Lower lobe of right lung (tissue), 2 donors: ENCODE measurements at regions not wholly inside any gene's neighbourhood (a gene's known extent, or its start where the extent isn't known, plus 50 kb on each side); places are given as distances from the start of the nearest gene placed in this dataset.
A peak's percentile ranks its signal among the peaks of the same experiment; 100 is the strongest.

Experiments
- ATAC-seq, 2 donors: fragments of 200-7000 bp; cut with Tn5 transposase; one replicate each; pipeline ENCODE4 v1.9.1; 2020 to 2022; ENCODE audit warnings: mild to moderate bottlenecking in 2 of 2, moderate library complexity in 2 of 2
- DNase-seq: peaks from one replicate; pipeline ENCODE4 v3.0.0-alpha.2; 2020
- H3K27ac ChIP-seq: fragments of 200-600 bp; one replicate; pipeline ENCODE4 v1.8.0; 2022
- H3K27me3 ChIP-seq: fragments of 200-600 bp; one replicate; pipeline ENCODE4 v1.8.0; 2022; ENCODE audit warnings: low read depth
- H3K36me3 ChIP-seq: fragments of 200-600 bp; one replicate; pipeline ENCODE4 v1.8.0; 2022; ENCODE audit warnings: mild to moderate bottlenecking
- H3K4me1 ChIP-seq: fragments of 200-600 bp; one replicate; pipeline ENCODE4 v1.8.0; 2022
- H3K4me3 ChIP-seq: fragments of 200-600 bp; one replicate; pipeline ENCODE4 v1.8.0; 2022; ENCODE audit warnings: mild to moderate bottlenecking
- H3K9me3 ChIP-seq: fragments of 200-600 bp; one replicate; pipeline ENCODE4 v1.8.0; 2022
- CTCF ChIP-seq: fragments of 200-600 bp; IDR thresholded peaks from one replicate; pipeline ENCODE4 v1.8.0; 2022; ENCODE audit warnings: antibody characterized with exemption, mild to moderate bottlenecking
- intact Hi-C: fragments of 100-400 bp; cut with DNase I; formaldehyde crosslinking; loops from one replicate; pipeline ENCODE4 v1.11.0; 2022
- donor health status: DM: no; HTN: yes; CAD: no; lungs with severe emphysema.

DNA sequence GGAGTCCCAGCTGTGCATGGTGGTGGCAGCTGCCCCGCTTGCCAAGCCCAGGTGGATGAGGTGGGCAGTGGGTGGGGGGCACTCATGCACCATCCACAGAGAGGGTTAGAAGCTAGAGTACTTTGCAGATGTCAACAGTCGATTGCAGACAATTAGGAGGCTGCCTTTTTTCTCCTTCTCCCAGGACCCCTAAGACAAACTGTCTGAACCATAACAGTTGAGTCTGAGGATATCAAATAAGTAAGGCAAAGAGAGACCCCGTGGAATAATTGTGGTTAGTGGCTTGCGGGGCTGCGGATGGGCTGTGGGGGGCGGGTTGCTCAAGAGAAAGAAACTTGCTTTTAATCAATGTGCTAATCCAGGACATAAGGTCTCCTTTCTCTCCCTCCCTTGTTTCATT, 926.2 kb downstream of the VRK1 start:
- no peak overlapping the region for H3K4me3 ChIP-seq
- ATAC-seq (no peak), DNase-seq (no peak)
- H3K36me3 ChIP-seq, result no peaks in the 10 kb centered on the region
- no peaks in the 10 kb centered on the region for H3K27me3 ChIP-seq
- H3K4me1 ChIP-seq, result peaks cover 3% of the 10 kb centered on the region
- TF ChIP-seq CTCF, result no peak
- intact Hi-C loops, result no loop called here
- H3K27ac ChIP-seq, result no peak overlapping the region
- peaks cover 3% of the 10 kb centered on the region for H3K9me3 ChIP-seq

GRCh38 chr14:97723819-97724218, 926.6 kb downstream of the VRK1 start:
- intact Hi-C loops, result no loop called here
- no peaks in the 10 kb centered on the region for H3K27me3 ChIP-seq
- TF ChIP-seq CTCF, result no peak
- DNase-seq, result no peak
- H3K36me3 ChIP-seq, result no peaks in the 10 kb centered on the region
- peaks cover 3% of the 10 kb centered on the region for H3K9me3 ChIP-seq
- H3K4me3 ChIP-seq, result no peak overlapping the region
- H3K27ac ChIP-seq, result peak overlapping the region; percentile 41
- peaks cover 3% of the 10 kb centered on the region for H3K4me1 ChIP-seq
- ATAC-seq, result no peak

GRCh38 chr14:97724265-97724731, 927.1 kb downstream of the VRK1 start:
- peaks cover 3% of the 10 kb centered on the region for H3K9me3 ChIP-seq
- H3K27ac ChIP-seq, result peak overlapping the region; percentile 41
- no peak overlapping the region for H3K4me3 ChIP-seq
- intact Hi-C loops, result no loop called here
- DNase-seq, result no peak
- peak in 1 of 2 donors; percentile 35 for ATAC-seq
- TF ChIP-seq CTCF, result no peak
- H3K4me1 ChIP-seq, result peaks cover 3% of the 10 kb centered on the region
- H3K27me3 ChIP-seq, result no peaks in the 10 kb centered on the region
- H3K36me3 ChIP-seq, result no peaks in the 10 kb centered on the region

DNA sequence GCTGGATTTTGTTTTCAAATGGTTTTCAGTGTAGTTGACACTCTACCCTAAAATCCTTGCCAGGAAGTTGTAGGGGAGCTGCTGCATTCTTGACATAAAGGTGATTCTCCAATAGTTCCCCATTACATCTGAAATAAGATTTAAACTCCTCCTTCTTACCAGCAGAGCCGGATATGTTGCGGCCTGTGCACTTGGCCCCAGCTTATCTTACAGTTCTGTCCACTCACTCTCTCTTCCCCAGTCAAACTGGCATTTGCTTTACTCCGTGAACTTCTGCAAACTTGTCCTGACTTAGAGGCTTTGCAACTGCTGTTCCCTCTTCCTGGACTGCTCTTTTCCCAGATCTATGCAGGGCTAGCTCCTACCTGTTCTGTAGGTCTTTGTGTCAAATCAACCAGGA, 929.5 kb downstream of the VRK1 start:
- peaks cover 3% of the 10 kb centered on the region for H3K4me1 ChIP-seq
- no peaks in the 10 kb centered on the region for H3K27me3 ChIP-seq
- no peak for ATAC-seq
- no peaks in the 10 kb centered on the region for H3K36me3 ChIP-seq
- H3K9me3 ChIP-seq, result no peaks in the 10 kb centered on the region
- intact Hi-C loops, result no loop called here
- H3K27ac ChIP-seq, result no peak overlapping the region
- no peak for TF ChIP-seq CTCF
- no peak for DNase-seq
- no peak overlapping the region for H3K4me3 ChIP-seq

DNA sequence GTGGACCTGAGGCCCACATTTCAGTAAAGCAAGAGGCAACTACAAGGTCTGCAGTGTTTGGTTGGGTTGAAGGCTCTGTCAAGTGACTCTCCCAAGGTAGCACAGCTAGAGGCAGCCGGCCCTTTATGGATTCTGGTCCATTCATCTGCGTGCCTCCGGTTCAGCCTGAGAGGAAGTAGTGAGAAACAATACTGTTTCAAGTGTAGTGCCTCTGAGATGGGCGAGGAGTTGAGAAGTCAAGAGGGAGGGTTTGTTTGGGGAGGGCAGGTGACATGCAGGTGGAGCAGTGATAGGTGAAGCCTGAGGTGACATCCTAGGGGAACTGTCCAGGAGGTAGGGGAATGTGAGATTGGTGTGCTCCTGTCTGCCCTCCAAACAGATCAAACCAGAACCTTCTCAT, 933.5 kb downstream of the VRK1 start:
- intact Hi-C loops, result no loop called here
- no peak for TF ChIP-seq CTCF

GRCh38 chr14:97731800-97732199, 934.6 kb downstream of the VRK1 start:
- H3K9me3 ChIP-seq, result no peaks in the 10 kb centered on the region
- no peaks in the 10 kb centered on the region for H3K36me3 ChIP-seq
- ATAC-seq (no peak), DNase-seq (no peak)
- no peak overlapping the region for H3K27ac ChIP-seq
- no peaks in the 10 kb centered on the region for H3K27me3 ChIP-seq
- TF ChIP-seq CTCF, result no peak
- H3K4me1 ChIP-seq, result no peaks in the 10 kb centered on the region
- no peak overlapping the region for H3K4me3 ChIP-seq
- intact Hi-C loops, result no loop called here

More for the DNA sequence above, 933.5 kb downstream of the VRK1 start:
- DNase-seq (no peak), ATAC-seq (no peak)
- no peaks in the 10 kb centered on the region for H3K36me3 ChIP-seq
- H3K4me1 ChIP-seq, result no peaks in the 10 kb centered on the region
- H3K27me3 ChIP-seq, result no peaks in the 10 kb centered on the region
- H3K27ac ChIP-seq, result no peak overlapping the region
- no peak overlapping the region for H3K4me3 ChIP-seq
- no peaks in the 10 kb centered on the region for H3K9me3 ChIP-seq
